ENCODE measurements at regions not wholly inside any gene's neighbourhood (a gene's known extent, or its start where the extent isn't known, plus 50 kb on each side); places are given as distances from the start of the nearest gene placed in this dataset.

GRCh38 chr6:104019075-104019753 lies 840.5 kb downstream of the HACE1 start:
- TF ChIP-seq CTCF (IDR thresholded peaks at IDR 0.05) (no peak), POLR2A (IDR thresholded peaks at IDR 0.05) (no peak), EP300 (IDR thresholded peaks at IDR 0.05) (no peak), POLR2AphosphoS5 (IDR thresholded peaks at IDR 0.05) (no peak)
